WTC11 (cell line): ENCODE measurements at regions not wholly inside any gene's neighbourhood (a gene's known extent, or its start where the extent isn't known, plus 50 kb on each side); places are given as distances from the start of the nearest gene placed in this dataset.

Experiments
- ATAC-seq: fragments of 200-7000 bp; cut with Tn5 transposase; 2 replicates; pipeline ENCODE4 v1.10.0; 2021; ENCODE audit warnings: mild to moderate bottlenecking, moderate library complexity
- CTCF ChIA-PET: fragments of 300-600 bp; sonication (Branson Sonifier 250); formaldehyde crosslinking; loops from one replicate; lab custom pipeline; 2021; ENCODE audit warnings: antibody characterized with exemption; lab: Charles Lee
- POLR2A ChIA-PET: fragments of 350-600 bp; sonication (Branson Sonifier 250); formaldehyde crosslinking; loops from one replicate; lab custom pipeline; 2021; ENCODE audit warnings: antibody characterized with exemption; lab: Charles Lee
- DNase-seq: peaks from one replicate; pipeline ENCODE4 v3.0.0; 2021; ENCODE audit warnings: low spot score
- H3K27ac Mint-ChIP-seq: 2 replicates; pipeline ENCODE4 v1.8.0; 2021; ENCODE audit warnings: mixed read lengths
- H3K27me3 Mint-ChIP-seq: 2 replicates; pipeline ENCODE4 v1.8.0; 2021; ENCODE audit warnings: low read depth, mild to moderate bottlenecking, moderate library complexity, mixed read lengths
- H3K36me3 Mint-ChIP-seq: 2 replicates; pipeline ENCODE4 v1.8.0; 2021; ENCODE audit warnings: mixed read lengths
- H3K4me1 Mint-ChIP-seq: 2 replicates; pipeline ENCODE4 v1.8.0; 2022; ENCODE audit warnings: mixed read lengths
- H3K4me3 Mint-ChIP-seq: 2 replicates; pipeline ENCODE4 v1.8.0; 2021; ENCODE audit warnings: mild to moderate bottlenecking, moderate library complexity, mixed read lengths
- H3K9me3 Mint-ChIP-seq: 2 replicates; pipeline ENCODE4 v1.8.0; 2021; ENCODE audit warnings: mixed read lengths
- CBFB ChIP-seq: sonication (generic); formaldehyde crosslinking; IDR thresholded peaks from 2 replicates; pipeline ENCODE4 v1.8.1; 2022; ENCODE audit warnings: mild to moderate bottlenecking, low read depth, missing genetic modification reagents
- CDX4 ChIP-seq: fragments of 250-450 bp; sonication (Bioruptor Pico); IDR thresholded peaks from 2 replicates; pipeline ENCODE4 v1.9.0; 2021; ENCODE audit warnings: moderate library complexity, mild to moderate bottlenecking, inconsistent platforms, borderline replicate concordance
- CREB1 ChIP-seq: sonication (generic); formaldehyde crosslinking; IDR thresholded peaks from 2 replicates; pipeline ENCODE4 v1.8.0; 2023; ENCODE audit warnings: mild to moderate bottlenecking, missing genetic modification reagents
- E2F5 ChIP-seq: sonication (generic); formaldehyde crosslinking; IDR thresholded peaks from 2 replicates; pipeline ENCODE4 v1.8.1; 2022; ENCODE audit warnings: mild to moderate bottlenecking, moderate library complexity, missing genetic modification reagents
- ELF4 ChIP-seq: sonication (generic); formaldehyde crosslinking; IDR thresholded peaks from 2 replicates; pipeline ENCODE4 v1.8.1; 2022; ENCODE audit warnings: low read depth, mild to moderate bottlenecking, moderate library complexity, missing genetic modification reagents
- EMX1 ChIP-seq: fragments of 250-450 bp; sonication (Bioruptor Pico); IDR thresholded peaks from 2 replicates; pipeline ENCODE4 v1.8.0; 2021; ENCODE audit warnings: mild to moderate bottlenecking
- ERG ChIP-seq: fragments of 250-450 bp; sonication (Bioruptor Pico); IDR thresholded peaks from 2 replicates; pipeline ENCODE4 v1.8.0; 2021; ENCODE audit warnings: mild to moderate bottlenecking
- FOXK1 ChIP-seq: sonication (generic); formaldehyde crosslinking; IDR thresholded peaks from 2 replicates; pipeline ENCODE4 v1.8.0; 2022; ENCODE audit warnings: mild to moderate bottlenecking, moderate library complexity, missing genetic modification reagents
- FOXP4 ChIP-seq: sonication (generic); formaldehyde crosslinking; IDR thresholded peaks from 2 replicates; pipeline ENCODE4 v1.8.0; 2022; ENCODE audit warnings: mild to moderate bottlenecking, missing genetic modification reagents
- GRHL2 ChIP-seq: fragments of 250-450 bp; sonication (Bioruptor Pico); IDR thresholded peaks from 2 replicates; pipeline ENCODE4 v1.8.0; 2022; ENCODE audit warnings: mild to moderate bottlenecking, moderate library complexity; ENCODE audit not compliant: insufficient replicate concordance, severe bottlenecking
- KAT7 ChIP-seq: sonication (generic); formaldehyde crosslinking; IDR thresholded peaks from 2 replicates; pipeline ENCODE4 v1.8.1; 2023; ENCODE audit warnings: missing genetic modification reagents, mild to moderate bottlenecking, borderline replicate concordance
- MAX ChIP-seq: sonication (generic); formaldehyde crosslinking; IDR thresholded peaks from 2 replicates; pipeline ENCODE4 v1.8.0; 2022; ENCODE audit warnings: mild to moderate bottlenecking, missing genetic modification reagents
- MXD4 ChIP-seq: fragments of 250-450 bp; sonication (Bioruptor Pico); IDR thresholded peaks from 2 replicates; pipeline ENCODE4 v1.8.0; 2021; ENCODE audit warnings: mild to moderate bottlenecking, moderate library complexity, borderline replicate concordance
- NR2C2 ChIP-seq: sonication (generic); formaldehyde crosslinking; IDR thresholded peaks from 2 replicates; pipeline ENCODE4 v1.8.0; 2022; ENCODE audit warnings: mild to moderate bottlenecking, missing genetic modification reagents
- PRDM15 ChIP-seq: sonication (generic); formaldehyde crosslinking; IDR thresholded peaks from 2 replicates; pipeline ENCODE4 v1.8.0; 2022; ENCODE audit warnings: missing genetic modification reagents
- TCF7 ChIP-seq: sonication (generic); formaldehyde crosslinking; IDR thresholded peaks from 2 replicates; pipeline ENCODE4 v1.8.0; 2022; ENCODE audit warnings: mild to moderate bottlenecking, low read depth, missing genetic modification reagents, moderate library complexity
- TEAD1 ChIP-seq: sonication (generic); formaldehyde crosslinking; IDR thresholded peaks from 2 replicates; pipeline ENCODE4 v1.8.0; 2022; ENCODE audit warnings: mild to moderate bottlenecking, missing genetic modification reagents
- TP53 ChIP-seq: sonication (generic); formaldehyde crosslinking; IDR thresholded peaks from 2 replicates; pipeline ENCODE4 v1.8.1; 2023; ENCODE audit warnings: mild to moderate bottlenecking, missing genetic modification reagents
- ZBTB21 ChIP-seq: sonication (generic); formaldehyde crosslinking; IDR thresholded peaks from 2 replicates; pipeline ENCODE4 v1.8.1; 2023; ENCODE audit warnings: mild to moderate bottlenecking, missing genetic modification reagents, borderline replicate concordance
- ZBTB43 ChIP-seq: sonication (generic); formaldehyde crosslinking; IDR thresholded peaks from 2 replicates; pipeline ENCODE4 v1.8.1; 2023; ENCODE audit warnings: mild to moderate bottlenecking, missing genetic modification reagents
- ZNF219 ChIP-seq: sonication (generic); formaldehyde crosslinking; IDR thresholded peaks from 2 replicates; pipeline ENCODE4 v1.8.0; 2023; ENCODE audit warnings: missing genetic modification reagents, mild to moderate bottlenecking, borderline replicate concordance
- ZNF396 ChIP-seq: fragments of 250-450 bp; sonication (Bioruptor Pico); IDR thresholded peaks from 2 replicates; pipeline ENCODE4 v1.8.0; 2021; ENCODE audit warnings: mild to moderate bottlenecking, moderate library complexity, borderline replicate concordance
- ZNF512 ChIP-seq: sonication (generic); formaldehyde crosslinking; IDR thresholded peaks from 2 replicates; pipeline ENCODE4 v1.8.1; 2022; ENCODE audit warnings: missing genetic modification reagents, borderline replicate concordance
- ZNF671 ChIP-seq: fragments of 250-450 bp; sonication (Bioruptor Pico); IDR thresholded peaks from 2 replicates; pipeline ENCODE4 v1.8.0; 2021; ENCODE audit warnings: mild to moderate bottlenecking

GRCh38 chr2:234269769-234270204 is 219.3 kb downstream of the SPP2 start:
- Mint-ChIP-seq H3K9me3 (no peaks in the 10 kb centered on the region), H3K27me3 (no peaks in the 10 kb centered on the region; the same call in 1 of the 2 replicates), H3K36me3 (no peaks in the 10 kb centered on the region), H3K27ac (no peak overlapping the region), H3K4me1 (no peaks in the 10 kb centered on the region), H3K4me3 (no peak overlapping the region)
- ChIA-PET POLR2A (no interaction called here), CTCF (interaction anchor here (1.4 kb wide), 1 partner anchor 19 kb away, joined by 3 read pairs; no protein-coding TSS in a partner anchor)
- TF ChIP-seq ZBTB43 (CRISPR knock-in tag) (no peak), ZNF512 (CRISPR knock-in tag) (no peak), GRHL2 (no peak), ZNF671 (CRISPR knock-in tag) (no peak), ZNF396 (CRISPR knock-in tag) (no peak), MXD4 (CRISPR knock-in tag) (no peak), CDX4 (CRISPR knock-in tag) (no peak), TCF7 (CRISPR knock-in tag) (no peak), TEAD1 (no peak), ERG (CRISPR knock-in tag) (no peak), EMX1 (CRISPR knock-in tag) (no peak), KAT7 (CRISPR knock-in tag) (no peak), MAX (CRISPR knock-in tag) (no peak)
- no peak for DNase-seq
- ATAC-seq, result no peak

GRCh38 chr2:234267534-234267933 is 217.0 kb downstream of the SPP2 start:
- ATAC-seq, result no peak
- Mint-ChIP-seq H3K27me3 (no peaks in the 10 kb centered on the region; the same call in 1 of the 2 replicates), H3K27ac (no peak overlapping the region), H3K9me3 (peaks cover 7% of the 10 kb centered on the region), H3K4me1 (no peaks in the 10 kb centered on the region), H3K36me3 (no peaks in the 10 kb centered on the region), H3K4me3 (no peak overlapping the region)
- DNase-seq, result no peak
- ChIA-PET CTCF (no interaction called here), POLR2A (no interaction called here)
- TF ChIP-seq EMX1 (CRISPR knock-in tag), result no peak
- no peak for TF ChIP-seq PRDM15 (CRISPR knock-in tag)
- no peak for TF ChIP-seq CDX4 (CRISPR knock-in tag)
- no peak for TF ChIP-seq ZBTB21 (CRISPR knock-in tag)
- TF ChIP-seq FOXP4 (CRISPR knock-in tag), result no peak
- no peak for TF ChIP-seq NR2C2 (CRISPR knock-in tag)
- TF ChIP-seq ZNF219 (CRISPR knock-in tag), result no peak
- no peak for TF ChIP-seq FOXK1 (CRISPR knock-in tag)
- TF ChIP-seq ELF4 (CRISPR knock-in tag), result no peak
- no peak for TF ChIP-seq E2F5 (CRISPR knock-in tag)
- no peak for TF ChIP-seq CREB1
- no peak for TF ChIP-seq CBFB (CRISPR knock-in tag)
- no peak for TF ChIP-seq TP53 (CRISPR knock-in tag)
